Astrocyte (in vitro differentiated cells and primary cell): ENCODE measurements at regions not wholly inside any gene's neighbourhood (a gene's known extent, or its start where the extent isn't known, plus 50 kb on each side); places are given as distances from the start of the nearest gene placed in this dataset.
"Not testable (repeated sequence)": the region's sequence is repeated elsewhere in the genome, so short reads cannot be mapped to it uniquely, and the experiment has no call there.

Source experiments
- DNase-seq: peaks from one replicate; pipeline ENCODE4 v3.0.0-alpha.2; 2010; ENCODE audit warnings: low read depth
- FAIRE-seq: peaks from 2 replicates; lab custom pipeline; 2011; peaks lifted over from hg19 to GRCh38; lab: Jason Lieb, UNC
- H2AFZ ChIP-seq: 2 replicates; pipeline ENCODE4 v1.6.0; 2012; ENCODE audit warnings: low read depth, low read length, inconsistent platforms
- H3K27ac ChIP-seq: 2 replicates; pipeline ENCODE4 v1.5.1; 2011; ENCODE audit warnings: low read depth, low read length, inconsistent platforms
- H3K27me3 ChIP-seq: 2 replicates; pipeline ENCODE4 v1.6.0; 2011; ENCODE audit warnings: low read length, inconsistent platforms; ENCODE audit not compliant: insufficient read depth
- H3K36me3 ChIP-seq: 2 replicates; pipeline ENCODE4 v1.5.1; 2011; ENCODE audit warnings: low read length, inconsistent platforms; ENCODE audit not compliant: insufficient read depth
- H3K4me1 ChIP-seq: 2 replicates; pipeline ENCODE4 v1.5.1; 2011; ENCODE audit warnings: low read length, inconsistent platforms; ENCODE audit not compliant: insufficient read depth
- H3K4me2 ChIP-seq: 2 replicates; pipeline ENCODE4 v1.6.0; 2012; ENCODE audit warnings: low read length, inconsistent platforms
- H3K4me3 ChIP-seq: 2 replicates; pipeline ENCODE4 v1.5.1; 2011; ENCODE audit warnings: low read depth, mild to moderate bottlenecking, low read length, inconsistent platforms; ENCODE audit not compliant: insufficient read depth
- H3K79me2 ChIP-seq: 2 replicates; pipeline ENCODE4 v1.6.0; 2012; ENCODE audit warnings: mild to moderate bottlenecking, low read length, inconsistent platforms; ENCODE audit not compliant: insufficient read depth
- H3K9ac ChIP-seq: 2 replicates; pipeline ENCODE4 v1.6.0; 2012; ENCODE audit warnings: mild to moderate bottlenecking, low read length, inconsistent platforms
- H3K9me3 ChIP-seq: 2 replicates; pipeline ENCODE4 v1.5.1; 2012; ENCODE audit warnings: low read depth, mild to moderate bottlenecking, low read length, inconsistent platforms; ENCODE audit not compliant: insufficient read depth
- H4K20me1 ChIP-seq: 2 replicates; pipeline ENCODE4 v1.6.0; 2012; ENCODE audit warnings: low read length, inconsistent platforms; ENCODE audit not compliant: insufficient read depth
- H3K27ac Mint-ChIP-seq: one replicate; pipeline ENCODE4 v1.8.0; 2021; ENCODE audit warnings: mild to moderate bottlenecking, mixed read lengths; ENCODE audit not compliant: unreplicated experiment
- H3K27me3 Mint-ChIP-seq: one replicate; pipeline ENCODE4 v1.8.0; 2021; ENCODE audit warnings: low read depth, mixed read lengths; ENCODE audit not compliant: unreplicated experiment
- H3K36me3 Mint-ChIP-seq: one replicate; pipeline ENCODE4 v1.8.0; 2021; ENCODE audit warnings: low read depth, mixed read lengths; ENCODE audit not compliant: unreplicated experiment
- H3K4me1 Mint-ChIP-seq: one replicate; pipeline ENCODE4 v1.8.0; 2021; ENCODE audit warnings: low read depth, mixed read lengths; ENCODE audit not compliant: unreplicated experiment
- H3K4me3 Mint-ChIP-seq: one replicate; pipeline ENCODE4 v1.8.0; 2021; ENCODE audit warnings: mild to moderate bottlenecking, moderate library complexity, mixed read lengths; ENCODE audit not compliant: unreplicated experiment
- H3K9me3 Mint-ChIP-seq: one replicate; pipeline ENCODE4 v1.8.0; 2021; ENCODE audit warnings: mild to moderate bottlenecking, mixed read lengths; ENCODE audit not compliant: unreplicated experiment
- CTCF ChIP-seq: IDR thresholded peaks from 2 replicates; pipeline ENCODE4 v1.5.1; 2011; ENCODE audit warnings: low read depth, mild to moderate bottlenecking, inconsistent platforms, low read length, moderate library complexity; ENCODE audit not compliant: insufficient read depth
- EZH2 ChIP-seq: IDR thresholded peaks from 2 replicates; pipeline ENCODE4 v1.6.1; 2012; ENCODE audit warnings: mild to moderate bottlenecking, low read length, inconsistent platforms; ENCODE audit not compliant: insufficient read depth

GRCh38 chr5:53406630-53407316 lies 73.7 kb upstream of the FST start:
- no peak overlapping the region for H2AFZ ChIP-seq
- H3K27ac ChIP-seq: peak overlapping the region; percentile 89
- H3K4me3 ChIP-seq: no peak overlapping the region
- peak; percentile 93 for DNase-seq
- Mint-ChIP-seq H3K4me1 (peaks cover 29% of the 10 kb centered on the region), H3K27me3 (no peaks in the 10 kb centered on the region), H3K4me3 (peak overlapping the region; percentile 73), H3K27ac (peak overlapping the region; percentile 95), H3K9me3 (peaks cover 4% of the 10 kb centered on the region), H3K36me3 (peaks cover 1% of the 10 kb centered on the region)
- H3K9me3 ChIP-seq: no peaks in the 10 kb centered on the region
- peak overlapping the region; percentile 15 for H3K9ac ChIP-seq
- H3K79me2 ChIP-seq: no peaks in the 10 kb centered on the region
- FAIRE-seq: peak; percentile 98
- H4K20me1 ChIP-seq: no peaks in the 10 kb centered on the region
- H3K36me3 ChIP-seq: no peaks in the 10 kb centered on the region
- H3K4me1 ChIP-seq: peaks cover 24% of the 10 kb centered on the region
- no peaks in the 10 kb centered on the region for H3K27me3 ChIP-seq
- H3K4me2 ChIP-seq: peak overlapping the region; percentile 52
- TF ChIP-seq EZH2 (no peak), CTCF (no peak)

GRCh38 chr5:53407373-53407772 lies 73.1 kb upstream of the FST start:
- Histone ChIP-seq H3K27ac (peak overlapping the region; percentile 89), H4K20me1 (no peaks in the 10 kb centered on the region), H3K79me2 (no peaks in the 10 kb centered on the region), H3K36me3 (no peaks in the 10 kb centered on the region), H3K9ac (no peak overlapping the region), H3K4me2 (no peak overlapping the region), H3K4me3 (no peak overlapping the region), H3K9me3 (no peaks in the 10 kb centered on the region), H3K4me1 (peaks cover 24% of the 10 kb centered on the region), H2AFZ (no peak overlapping the region), H3K27me3 (no peaks in the 10 kb centered on the region)
- no peaks in the 10 kb centered on the region for H3K27me3 Mint-ChIP-seq
- peaks cover 4% of the 10 kb centered on the region for H3K9me3 Mint-ChIP-seq
- TF ChIP-seq CTCF (no peak), EZH2 (no peak)
- H3K4me1 Mint-ChIP-seq: peaks cover 31% of the 10 kb centered on the region
- DNase-seq: peak; percentile 82
- peak; percentile 32 for FAIRE-seq
- peak overlapping the region; percentile 95 for H3K27ac Mint-ChIP-seq
- H3K4me3 Mint-ChIP-seq: no peak overlapping the region
- H3K36me3 Mint-ChIP-seq: peaks cover 1% of the 10 kb centered on the region

GRCh38 chr5:53411388-53411787 lies 69.0 kb upstream of the FST start:
- no peaks in the 10 kb centered on the region for H3K79me2 ChIP-seq
- no peaks in the 10 kb centered on the region for H3K36me3 ChIP-seq
- H3K36me3 Mint-ChIP-seq: peaks cover 1% of the 10 kb centered on the region
- peaks cover 7% of the 10 kb centered on the region for H3K4me1 ChIP-seq
- H3K27me3 Mint-ChIP-seq: no peaks in the 10 kb centered on the region
- no peak for TF ChIP-seq CTCF
- no peak overlapping the region for H3K27ac Mint-ChIP-seq
- H2AFZ ChIP-seq: no peak overlapping the region
- H3K9me3 Mint-ChIP-seq: peaks cover 2% of the 10 kb centered on the region
- H3K4me3 Mint-ChIP-seq: no peak overlapping the region
- no peaks in the 10 kb centered on the region for H4K20me1 ChIP-seq
- H3K9ac ChIP-seq: no peak overlapping the region
- FAIRE-seq (no peak), DNase-seq (no peak)
- no peak overlapping the region for H3K4me2 ChIP-seq
- H3K27me3 ChIP-seq: no peaks in the 10 kb centered on the region
- no peak overlapping the region for H3K4me3 ChIP-seq
- H3K9me3 ChIP-seq: no peaks in the 10 kb centered on the region
- H3K27ac ChIP-seq: no peak overlapping the region
- H3K4me1 Mint-ChIP-seq: peaks cover 10% of the 10 kb centered on the region

- H3K4me2 ChIP-seq, H3K27ac Mint-ChIP-seq, H3K27me3 Mint-ChIP-seq, H3K4me1 ChIP-seq, H3K36me3 ChIP-seq, H3K36me3 Mint-ChIP-seq, H3K9me3 Mint-ChIP-seq, H3K4me3 Mint-ChIP-seq, H3K4me3 ChIP-seq, DNase-seq, H3K9ac ChIP-seq, H3K4me1 Mint-ChIP-seq, H3K27ac ChIP-seq, FAIRE-seq, H3K27me3 ChIP-seq, H3K79me2 ChIP-seq, H2AFZ ChIP-seq, H4K20me1 ChIP-seq, H3K9me3 ChIP-seq: not testable (repeated sequence)
Measured at GRCh38 chr5:53412499-53412898, 67.9 kb upstream of the FST start.
